HepG2 (cell line): ENCODE measurements at regions not wholly inside any gene's neighbourhood (a gene's known extent, or its start where the extent isn't known, plus 50 kb on each side); places are given as distances from the start of the nearest gene placed in this dataset.

Experiments
- ATAC-seq: fragments of 200-7000 bp; cut with Tn5 transposase; 3 replicates; pipeline ENCODE4 v1.9.1; 2020; ENCODE audit warnings: mild to moderate bottlenecking, moderate library complexity
- BruUV-seq: library from RNA; stranded (reverse); fragments of 400-500 nt; replicated peaks from 2 replicates; lab custom pipeline; 2021; lab: Mats Ljungman, UMichigan
- CTCF ChIA-PET: fragments of 300-600 bp; formaldehyde crosslinking; extraction: SDS; loops from one replicate; lab custom pipeline; 2021; ENCODE audit warnings: low total read pairs, inconsistent platforms, low intra/inter-chr PET ratio; lab: Yijun Ruan, JAX
- POLR2A ChIA-PET: fragments of 350-600 bp; sonication (Branson Sonifier 250); formaldehyde crosslinking; loops from one replicate; lab custom pipeline; 2020; ENCODE audit warnings: antibody characterized with exemption, inconsistent platforms; lab: Yijun Ruan, JAX
- DNase-seq: peaks from one replicate; pipeline ENCODE4 v3.0.0-alpha.2; 2015; ENCODE audit warnings: low spot score
- FAIRE-seq: peaks from 3 replicates; lab custom pipeline; 2011; peaks lifted over from hg19 to GRCh38; lab: Jason Lieb, UNC
- H2AFZ ChIP-seq: one replicate; pipeline ENCODE4 v1.6.1; 2011; ENCODE audit warnings: low read length, inconsistent platforms
- H3K27ac ChIP-seq: fragments of 300-600 bp; 3 replicates; pipeline ENCODE4 v1.8.0; 2011; ENCODE audit warnings: mixed run types, mild to moderate bottlenecking, mixed read lengths, low read length, inconsistent platforms; ENCODE audit not compliant: insufficient read depth; ENCODE audit errors: extremely low read length
- H3K27me3 ChIP-seq, 2 experiments: fragments of 200-600 bp in 1 of 2; 2 replicates in 1 of 2; 3 replicates in 1 of 2; pipeline versions ENCODE4 v1.6.0 to v1.8.0; 2011; ENCODE audit warnings: low read length in 2 of 2, mild to moderate bottlenecking in 2 of 2, moderate library complexity in 2 of 2, inconsistent platforms in 1 of 2; ENCODE audit not compliant: insufficient read depth in 2 of 2, control insufficient read depth in 1 of 2
- H3K36me3 ChIP-seq, 2 experiments: fragments of 200-600 bp in 1 of 2; replicated peaks in 1 of 2; 2 replicates in 1 of 2; 3 replicates in 1 of 2; pipeline versions ENCODE4 v1.5.1 to v1.8.0; 2011; ENCODE audit warnings: low read length in 2 of 2, inconsistent platforms in 1 of 2; ENCODE audit not compliant: insufficient read depth in 2 of 2, control insufficient read depth in 1 of 2
- H3K4me1 ChIP-seq: 2 replicates; pipeline ENCODE4 v1.5.1; 2012; ENCODE audit warnings: low read length, inconsistent platforms; ENCODE audit not compliant: insufficient read depth
- H3K4me2 ChIP-seq: 2 replicates; pipeline ENCODE4 v1.6.0; 2011; ENCODE audit warnings: low read depth, low read length, inconsistent platforms
- H3K4me3 ChIP-seq, 3 experiments: fragments of 200-600 bp in 1 of 3; sonication (generic), shearing (Covaris generic) in 1 of 3; replicated peaks in 1 of 3; 2 replicates each; pipeline ENCODE4 v1.5.1; 2011 to 2016; ENCODE audit warnings: low read length in 3 of 3, inconsistent platforms in 2 of 3, low read depth in 2 of 3, mild to moderate bottlenecking in 2 of 3, control low read depth in 1 of 3, mixed read lengths in 1 of 3; ENCODE audit not compliant: insufficient read depth in 1 of 3
- H3K79me2 ChIP-seq: one replicate; pipeline ENCODE4 v1.6.1; 2011; ENCODE audit warnings: low read length, inconsistent platforms; ENCODE audit not compliant: insufficient read depth
- H3K9ac ChIP-seq: 2 replicates; pipeline ENCODE4 v1.6.0; 2011; ENCODE audit warnings: mild to moderate bottlenecking, low read depth, low read length, inconsistent platforms; ENCODE audit not compliant: insufficient read depth
- H3K9me3 ChIP-seq: 2 replicates; pipeline ENCODE4 v1.5.1; 2012; ENCODE audit warnings: mild to moderate bottlenecking, low read length
- H4K20me1 ChIP-seq: 2 replicates; pipeline ENCODE4 v1.6.0; 2011; ENCODE audit warnings: inconsistent platforms, mild to moderate bottlenecking, low read length, moderate library complexity; ENCODE audit not compliant: insufficient read depth
- GABPA ChIP-seq, 2 experiments: IDR thresholded peaks; 2 replicates each; pipeline ENCODE4 v1.6.1; 2011 to 2016; ENCODE audit warnings: low read depth in 2 of 2, low read length in 1 of 2, missing biosample characterization in 1 of 2, missing genetic modification characterization in 1 of 2
- GABPB1 ChIP-seq: IDR thresholded peaks from 2 replicates; pipeline ENCODE4 v1.6.1; 2016; ENCODE audit warnings: mild to moderate bottlenecking, missing genetic modification reagents, moderate library complexity, missing compliant biosample characterization
- JDP2 ChIP-seq: sonication (generic); formaldehyde crosslinking; IDR thresholded peaks from 2 replicates; pipeline ENCODE4 v1.8.1; 2022; ENCODE audit warnings: missing genetic modification reagents, borderline replicate concordance
- MNT ChIP-seq: fragments of 450-650 bp; IDR thresholded peaks from 2 replicates; pipeline ENCODE4 v1.6.1; 2016
- PHF5A ChIP-seq: IDR thresholded peaks from one replicate; pipeline ENCODE4 v1.6.1; 2018; ENCODE audit warnings: low read depth, missing genetic modification reagents; ENCODE audit not compliant: unreplicated experiment
- REXO4 ChIP-seq: sonication (generic); formaldehyde crosslinking; IDR thresholded peaks from 2 replicates; pipeline ENCODE4 v1.8.0; 2022; ENCODE audit warnings: missing genetic modification reagents, mild to moderate bottlenecking, borderline replicate concordance
- SCMH1 ChIP-seq: sonication (generic); formaldehyde crosslinking; IDR thresholded peaks from 2 replicates; pipeline ENCODE4 v1.9.0; 2021; ENCODE audit warnings: missing genetic modification reagents, mild to moderate bottlenecking, borderline replicate concordance
- ZBTB43 ChIP-seq: sonication (generic); formaldehyde crosslinking; conservative IDR thresholded peaks from 2 replicates; pipeline ENCODE4 v1.4.0; 2020; ENCODE audit warnings: missing genetic modification reagents
- ZNF143 ChIP-seq: sonication (generic); formaldehyde crosslinking; IDR thresholded peaks from 2 replicates; pipeline ENCODE4 v1.4.0; 2020; ENCODE audit warnings: missing genetic modification reagents
- ZNF619 ChIP-seq: sonication (generic); formaldehyde crosslinking; IDR thresholded peaks from 2 replicates; pipeline ENCODE4 v1.4.0; 2020; ENCODE audit warnings: mild to moderate bottlenecking, missing genetic modification reagents
- ZNF7 ChIP-seq: IDR thresholded peaks from 2 replicates; pipeline ENCODE4 v1.6.1; 2016; ENCODE audit warnings: missing biosample characterization, missing genetic modification reagents
- ZNF784 ChIP-seq: sonication (generic); formaldehyde crosslinking; IDR thresholded peaks from 2 replicates; pipeline ENCODE4 v1.5.1; 2020; ENCODE audit warnings: missing genetic modification reagents, mild to moderate bottlenecking, borderline replicate concordance
- WGBS: methylation state at CpG from one replicate; pipeline ENCODE4 v1.1.6; 2017; ENCODE audit warnings: low lambda C conversion rate; 5-methylcytosine and 5-hydroxymethylcytosine counted together
- in situ Hi-C: cut with HindIII; loops from 2 replicates; pipeline ENCODE4 v1.10.0; 2017; ENCODE audit warnings: low pct_unique_long_range_greater_than_20kb; ENCODE audit not compliant: extremely low pct_ligation_motif_present
- intact Hi-C: fragments of 100-400 bp; cut with micrococcal nuclease; formaldehyde crosslinking; loops from one replicate; pipeline ENCODE4 v1.10.0; 2022; ENCODE audit not compliant: unreplicated experiment

GRCh38 chr21:26686278-26686677 lies 113.2 kb upstream of the CYYR1 start:
- FAIRE-seq (no peak), ATAC-seq (no peak), DNase-seq (no peak)
- Histone ChIP-seq H3K9me3 (peaks cover 87% of the 10 kb centered on the region), H3K27me3 (no peaks in the 10 kb centered on the region; a peak in 1 of 5 replicates), H2AFZ (no peak overlapping the region), H3K79me2 (no peaks in the 10 kb centered on the region), H3K27ac (no peak overlapping the region), H3K9ac (no peak overlapping the region), H3K4me3 (no peak overlapping the region), H3K4me1 (no peaks in the 10 kb centered on the region), H3K4me2 (no peak overlapping the region), H3K36me3 (no peaks in the 10 kb centered on the region), H4K20me1 (no peaks in the 10 kb centered on the region)
- TF ChIP-seq ZNF143 (CRISPR knock-in tag) (0 out of 2 replicates have a peak, but pooled peaks have one; percentile 35), GABPA (IDR thresholded peaks at IDR 0.05; ENCODE audit: low read depth, low read length) (no peak), GABPA (CRISPR knock-in tag; IDR thresholded peaks at IDR 0.05; ENCODE audit: low read depth) (peak; percentile 20; the same call in 1 of the 2 replicates), GABPB1 (peak; percentile 15; the same call in 1 of the 2 replicates), REXO4 (no peak), MNT (peak; percentile 95)
- in situ Hi-C loops, result no loop called here
- no TSS peak for BruUV-seq
- ChIA-PET POLR2A (no interaction called here), CTCF (no interaction called here)
- 2% methylated on average over 3 of the region's 3 CpGs for WGBS
- intact Hi-C loops, result no loop called here

- no peak overlapping the region for H3K4me3 ChIP-seq
- H3K4me1 ChIP-seq, result no peaks in the 10 kb centered on the region
- no peak for ATAC-seq
- intact Hi-C loops, result no loop called here
- no TSS peak for BruUV-seq
- no peak overlapping the region for H3K27ac ChIP-seq
- ChIA-PET POLR2A (no interaction called here), CTCF (no interaction called here)
- no peaks in the 10 kb centered on the region; a peak in 1 of 5 replicates for H3K27me3 ChIP-seq
- peaks cover 79% of the 10 kb centered on the region for H3K9me3 ChIP-seq
- H3K79me2 ChIP-seq, result no peaks in the 10 kb centered on the region
- H3K36me3 ChIP-seq, result no peaks in the 10 kb centered on the region
- TF ChIP-seq ZBTB43 (CRISPR knock-in tag) (no peak), JDP2 (no peak), ZNF784 (CRISPR knock-in tag) (no peak), PHF5A (CRISPR knock-in tag) (no peak), SCMH1 (no peak), ZNF7 (CRISPR knock-in tag) (no peak), ZNF619 (CRISPR knock-in tag) (no peak)
- in situ Hi-C loops, result no loop called here
- no peak for FAIRE-seq
- 4% methylated on average over 4 of the region's 4 CpGs for WGBS
- H2AFZ ChIP-seq, result no peak overlapping the region
- no peak overlapping the region for H3K4me2 ChIP-seq
- no peak for DNase-seq
- no peak overlapping the region for H3K9ac ChIP-seq
- no peaks in the 10 kb centered on the region for H4K20me1 ChIP-seq
Measured at GRCh38 chr21:26684889-26685288, 111.8 kb upstream of the CYYR1 start.
